ENCODE measurements at regions not wholly inside any gene's neighbourhood (a gene's known extent, or its start where the extent isn't known, plus 50 kb on each side); places are given as distances from the start of the nearest gene placed in this dataset.

- DNase-seq (ENCODE audit: low read depth in 1 of 2, low spot score in 1 of 2) = no peak
- in situ Hi-C loops (cut with HindIII; ENCODE audit: low pct_unique_long_range_greater_than_20kb, low sequenced_read_pairs) = no loop called here
Measured at GRCh38 chr12:123089631-123090353, 61.1 kb downstream of the PITPNM2 start.

GRCh38 chr12:123089140-123089539 lies 61.8 kb downstream of the PITPNM2 start:
- in situ Hi-C loops (cut with HindIII; ENCODE audit: low pct_unique_long_range_greater_than_20kb, low sequenced_read_pairs) = no loop called here
- TF ChIP-seq JUND (IDR thresholded peaks at IDR 0.05; ENCODE audit: low read depth) = no peak
- no peak for DNase-seq (ENCODE audit: low read depth in 1 of 2, low spot score in 1 of 2)

More at GRCh38 chr12:123089631-123090353, 61.1 kb downstream of the PITPNM2 start:
- TF ChIP-seq JUND (IDR thresholded peaks at IDR 0.05; ENCODE audit: low read depth) = no peak

GRCh38 chr12:123085730-123086487 lies 65.0 kb downstream of the PITPNM2 start:
- TF ChIP-seq JUND (IDR thresholded peaks at IDR 0.05; ENCODE audit: low read depth) = no peak
- peak; percentile 42 to 65 for DNase-seq (ENCODE audit: low read depth in 1 of 2, low spot score in 1 of 2)
- in situ Hi-C loops (cut with HindIII; ENCODE audit: low pct_unique_long_range_greater_than_20kb, low sequenced_read_pairs) = no loop called here

GRCh38 chr12:123085066-123085465 lies 65.8 kb downstream of the PITPNM2 start:
- no peak for DNase-seq (ENCODE audit: low read depth in 1 of 2, low spot score in 1 of 2)
- no peak for TF ChIP-seq JUND (IDR thresholded peaks at IDR 0.05; ENCODE audit: low read depth)
- in situ Hi-C loops (cut with HindIII; ENCODE audit: low pct_unique_long_range_greater_than_20kb, low sequenced_read_pairs) = no loop called here

GRCh38 chr12:123083661-123084571 lies 67.0 kb downstream of the PITPNM2 start:
- in situ Hi-C loops (cut with HindIII; ENCODE audit: low pct_unique_long_range_greater_than_20kb, low sequenced_read_pairs) = no loop called here
- no peak for DNase-seq (ENCODE audit: low read depth in 1 of 2, low spot score in 1 of 2)
- TF ChIP-seq JUND (IDR thresholded peaks at IDR 0.05; ENCODE audit: low read depth) = no peak

- no peak for DNase-seq (ENCODE audit: low read depth in 1 of 2, low spot score in 1 of 2)
- TF ChIP-seq JUND (IDR thresholded peaks at IDR 0.05; ENCODE audit: low read depth) = no peak
- in situ Hi-C loops (cut with HindIII; ENCODE audit: low pct_unique_long_range_greater_than_20kb, low sequenced_read_pairs) = no loop called here
Measured at GRCh38 chr12:123080634-123081033, 70.3 kb downstream of the PITPNM2 start.

GRCh38 chr12:123078531-123079155 lies 72.2 kb downstream of the PITPNM2 start:
- in situ Hi-C loops (cut with HindIII; ENCODE audit: low pct_unique_long_range_greater_than_20kb, low sequenced_read_pairs) = no loop called here
- TF ChIP-seq JUND (IDR thresholded peaks at IDR 0.05; ENCODE audit: low read depth) = no peak
- no peak for DNase-seq (ENCODE audit: low read depth in 1 of 2, low spot score in 1 of 2)

- no peak for TF ChIP-seq JUND (IDR thresholded peaks at IDR 0.05; ENCODE audit: low read depth)
- in situ Hi-C loops (cut with HindIII; ENCODE audit: low pct_unique_long_range_greater_than_20kb, low sequenced_read_pairs) = no loop called here
- DNase-seq (ENCODE audit: low read depth in 1 of 2, low spot score in 1 of 2) = no peak
Measured at GRCh38 chr12:123078120-123078465, 72.8 kb downstream of the PITPNM2 start.

GRCh38 chr12:123077298-123078119 lies 73.4 kb downstream of the PITPNM2 start:
- DNase-seq (ENCODE audit: low read depth in 1 of 2, low spot score in 1 of 2) = no peak
- in situ Hi-C loops (cut with HindIII; ENCODE audit: low pct_unique_long_range_greater_than_20kb, low sequenced_read_pairs) = no loop called here
- TF ChIP-seq JUND (IDR thresholded peaks at IDR 0.05; ENCODE audit: low read depth) = no peak

- TF ChIP-seq JUND (IDR thresholded peaks at IDR 0.05; ENCODE audit: low read depth) = no peak
- in situ Hi-C loops (cut with HindIII; ENCODE audit: low pct_unique_long_range_greater_than_20kb, low sequenced_read_pairs) = no loop called here
- DNase-seq (ENCODE audit: low read depth in 1 of 2, low spot score in 1 of 2) = no peak
Measured at GRCh38 chr12:123076604-123077297, 74.1 kb downstream of the PITPNM2 start.

GRCh38 chr12:123075646-123076171 lies 75.2 kb downstream of the PITPNM2 start:
- in situ Hi-C loops (cut with HindIII; ENCODE audit: low pct_unique_long_range_greater_than_20kb, low sequenced_read_pairs) = no loop called here
- peak; percentile 84 to 87 for DNase-seq (ENCODE audit: low read depth in 1 of 2, low spot score in 1 of 2)
- no peak for TF ChIP-seq JUND (IDR thresholded peaks at IDR 0.05; ENCODE audit: low read depth)

Data from T47D (cell line).